HG02884 (cell line): ENCODE measurements at regions not wholly inside any gene's neighbourhood (a gene's known extent, or its start where the extent isn't known, plus 50 kb on each side); places are given as distances from the start of the nearest gene placed in this dataset.

ENCODE experiments used
- ATAC-seq: cut with Tn5 transposase; IDR thresholded peaks from one replicate; pipeline ENCODE4 v1.9.1; 2021; ENCODE audit warnings: mild to moderate bottlenecking, moderate library complexity; ENCODE audit not compliant: unreplicated experiment

- no peak for ATAC-seq
These were observed 158.3 kb upstream of the CST7 start for GRCh38 chr20:24790746-24791283.

GRCh38 chr20:24791953-24792352 lies 157.1 kb upstream of the CST7 start:
- no peak for ATAC-seq

- ATAC-seq: no peak
These were observed 156.2 kb upstream of the CST7 start for GRCh38 chr20:24792641-24793495.

GRCh38 chr20:24795436-24795835 lies 153.6 kb upstream of the CST7 start:
- no peak for ATAC-seq

GRCh38 chr20:24796236-24796635 lies 152.8 kb upstream of the CST7 start:
- ATAC-seq: no peak

GRCh38 chr20:24797113-24797512 lies 152.0 kb upstream of the CST7 start:
- no peak for ATAC-seq

GRCh38 chr20:24797745-24798655 lies 151.1 kb upstream of the CST7 start:
- ATAC-seq: no peak

GRCh38 chr20:24798930-24799705 lies 150.0 kb upstream of the CST7 start:
- no peak for ATAC-seq

GRCh38 chr20:24799971-24800580 lies 149.0 kb upstream of the CST7 start:
- ATAC-seq: no peak

GRCh38 chr20:24802286-24802820 lies 146.7 kb upstream of the CST7 start:
- ATAC-seq: no peak

GRCh38 chr20:24804481-24805206 lies 144.4 kb upstream of the CST7 start:
- no peak for ATAC-seq

GRCh38 chr20:24805456-24806238 lies 143.4 kb upstream of the CST7 start:
- no peak for ATAC-seq

GRCh38 chr20:24806705-24807676 lies 142.1 kb upstream of the CST7 start:
- ATAC-seq: no peak

- no peak for ATAC-seq
These were observed 140.5 kb upstream of the CST7 start for GRCh38 chr20:24808616-24809015.

- ATAC-seq: no peak
These were observed 139.5 kb upstream of the CST7 start for GRCh38 chr20:24809606-24810005.

GRCh38 chr20:24810676-24811407 lies 138.2 kb upstream of the CST7 start:
- no peak for ATAC-seq

- ATAC-seq: no peak
These were observed 136.7 kb upstream of the CST7 start for GRCh38 chr20:24812373-24812772.
